HuH-7.5 (cell line): ENCODE measurements at regions not wholly inside any gene's neighbourhood (a gene's known extent, or its start where the extent isn't known, plus 50 kb on each side); places are given as distances from the start of the nearest gene placed in this dataset.
"Not testable (repeated sequence)": the region's sequence is repeated elsewhere in the genome, so short reads cannot be mapped to it uniquely, and the experiment has no call there.

Experiments used
- DNase-seq: peaks from one replicate; pipeline ENCODE4 v3.0.0; 2011; ENCODE audit warnings: low spot score

DNA sequence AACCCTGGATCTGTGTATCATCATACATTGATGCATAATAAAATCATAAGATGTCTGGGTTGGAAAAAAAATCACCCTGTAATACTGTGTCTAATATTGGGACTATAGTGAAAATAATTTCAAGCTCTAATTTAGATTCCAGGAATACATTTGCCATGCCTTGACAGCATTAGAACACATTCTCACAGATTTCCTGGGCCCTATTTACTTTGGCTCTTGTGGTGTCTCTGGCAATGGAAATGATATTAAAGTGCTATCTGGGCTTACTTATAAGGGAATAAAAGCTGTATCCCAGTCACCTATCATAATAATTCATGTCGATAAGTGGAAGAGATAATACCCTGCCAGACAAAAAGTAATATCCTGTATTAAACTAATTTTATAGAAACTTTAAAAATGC, 472.0 kb downstream of the ZPLD1 start:
- DNase-seq, result no peak

DNA sequence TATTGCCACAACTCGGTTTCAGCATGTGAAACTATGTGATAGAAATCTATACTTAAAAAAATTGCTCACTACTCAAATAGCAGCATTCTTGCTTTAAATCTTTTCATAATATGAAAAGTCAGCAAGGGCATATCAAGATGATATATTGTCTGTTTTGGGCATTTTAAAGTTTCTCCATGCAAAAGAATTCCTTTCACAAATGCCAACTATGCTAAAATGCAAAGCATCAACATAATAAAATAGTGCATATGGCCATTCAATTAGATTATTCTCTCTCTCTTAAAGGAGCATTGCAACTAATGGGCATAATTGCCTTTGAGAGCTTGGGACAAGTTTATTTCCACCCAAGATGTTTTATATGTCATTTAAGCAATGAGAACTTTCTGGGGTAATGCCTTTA, 475.1 kb downstream of the ZPLD1 start:
- no peak for DNase-seq

DNA sequence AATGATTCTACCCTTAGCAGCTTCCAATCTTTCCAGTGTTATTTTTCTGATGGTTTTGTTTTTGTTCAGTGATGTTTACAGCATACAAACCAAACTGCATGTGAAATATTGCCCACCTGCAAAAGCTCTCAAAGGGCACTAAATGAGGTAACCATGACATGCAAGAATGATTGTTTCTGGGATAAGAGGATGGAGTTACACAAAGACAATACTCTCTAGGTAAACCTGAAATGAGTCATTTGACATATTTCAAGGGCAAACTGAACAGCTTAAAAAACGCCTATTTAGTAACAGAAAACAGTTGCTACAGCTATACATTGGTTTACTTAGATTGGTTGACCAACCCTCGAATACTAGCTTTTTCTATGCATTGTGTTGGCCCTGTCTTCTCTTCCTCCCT, 481.7 kb downstream of the ZPLD1 start:
- DNase-seq, result no peak

DNA sequence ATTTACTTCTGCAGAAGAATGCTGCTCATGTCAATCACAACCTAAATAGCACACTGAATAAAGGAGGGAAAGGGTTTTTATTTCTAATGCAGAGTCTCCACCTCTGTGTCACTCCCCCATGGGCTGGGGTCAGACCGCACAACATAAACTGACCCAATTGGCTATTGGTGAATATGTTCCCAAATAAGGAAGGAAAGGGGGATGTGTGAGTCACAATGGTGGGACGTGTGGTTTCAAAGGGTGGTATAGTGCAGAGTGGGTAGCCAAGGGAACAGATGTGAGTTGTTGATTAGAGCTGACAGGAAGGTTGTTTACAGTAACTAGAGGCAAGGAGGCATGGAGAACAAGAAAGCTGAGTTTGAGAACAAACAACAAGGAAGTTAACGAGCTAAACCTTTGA, 491.8 kb downstream of the ZPLD1 start:
- DNase-seq, result no peak

DNA sequence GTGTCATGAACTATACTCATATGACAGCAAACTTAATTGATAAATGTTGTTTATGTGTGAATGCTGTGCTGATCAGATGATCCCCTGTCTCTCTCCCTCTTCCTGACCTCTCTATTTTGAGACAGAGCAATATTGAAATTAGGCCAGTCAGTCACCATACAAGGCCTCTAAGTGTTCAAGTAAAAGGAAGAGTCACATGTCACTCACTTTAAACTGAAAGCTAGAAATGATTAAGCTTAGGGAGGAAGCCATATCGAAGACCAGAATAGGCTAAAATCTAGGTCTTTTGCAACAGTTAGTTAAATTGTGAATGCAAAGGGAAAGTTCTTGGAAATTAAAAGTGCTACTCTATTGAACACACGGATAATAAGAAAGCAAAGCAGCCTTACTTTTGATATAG, 498.6 kb downstream of the ZPLD1 start:
- DNase-seq, result no peak

DNA sequence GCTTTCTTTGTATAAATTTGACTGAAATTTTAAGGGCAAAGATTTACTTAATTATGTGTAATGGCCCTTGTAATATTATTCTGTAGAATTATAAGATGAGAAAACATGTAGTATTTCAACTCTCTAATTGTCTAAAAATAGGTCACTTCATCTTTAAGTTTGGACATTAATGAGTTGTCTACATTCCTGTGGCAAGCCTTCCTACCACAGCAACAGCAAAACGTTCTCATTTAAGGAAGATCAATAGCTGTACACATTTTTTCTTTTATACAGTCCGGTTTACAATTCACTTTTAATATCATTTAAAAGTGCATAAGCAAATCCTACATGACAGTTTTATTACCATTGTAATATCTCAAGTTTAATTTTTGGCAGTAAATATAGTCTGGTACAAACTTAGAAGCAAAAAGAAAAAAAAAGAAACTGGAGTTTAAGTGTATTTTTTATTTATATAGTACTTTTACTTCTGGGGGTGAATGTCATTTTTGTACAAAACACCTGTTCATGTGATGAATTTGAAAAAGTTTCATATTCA, 501.8 kb downstream of the ZPLD1 start:
- no peak for DNase-seq

DNA sequence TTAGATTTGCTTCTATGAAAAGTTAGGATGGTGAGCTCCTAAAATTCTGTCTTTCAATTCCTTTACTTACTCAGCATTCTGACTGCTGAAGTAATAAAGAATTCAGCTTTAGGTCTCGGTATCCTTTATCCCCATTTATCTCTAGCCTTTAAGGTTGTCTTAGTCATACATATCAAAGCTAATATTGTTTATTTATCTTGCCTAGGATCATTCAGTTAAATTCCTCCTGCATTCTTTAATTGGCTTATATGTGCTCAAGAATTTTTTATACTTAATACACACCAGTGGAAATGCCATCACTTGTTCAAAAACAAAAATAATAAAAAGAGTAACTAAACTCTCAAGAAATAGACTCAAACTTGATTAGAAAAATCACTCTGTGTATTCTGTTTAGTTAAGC, 507.0 kb downstream of the ZPLD1 start:
- DNase-seq, result no peak

DNA sequence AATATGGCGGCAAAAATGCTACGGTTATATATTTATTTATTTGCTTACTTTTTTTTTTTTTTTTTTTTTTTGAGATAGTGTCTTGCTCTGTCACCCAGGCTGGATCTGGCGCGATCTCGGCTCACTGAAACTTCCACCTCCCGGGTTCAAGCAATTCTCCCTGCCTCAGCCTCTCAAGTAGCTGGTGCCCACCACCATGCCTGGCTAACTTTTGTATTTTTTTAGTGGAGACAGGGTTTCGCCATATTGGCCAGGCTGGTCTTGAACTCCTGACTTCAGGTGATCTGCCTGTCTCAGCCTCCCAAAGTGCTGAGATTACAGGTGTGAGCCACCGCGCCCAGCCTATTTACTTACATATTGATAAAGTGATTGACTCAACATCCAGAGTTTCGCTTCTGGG, 511.6 kb downstream of the ZPLD1 start:
- DNase-seq, result not testable (repeated sequence)

DNA sequence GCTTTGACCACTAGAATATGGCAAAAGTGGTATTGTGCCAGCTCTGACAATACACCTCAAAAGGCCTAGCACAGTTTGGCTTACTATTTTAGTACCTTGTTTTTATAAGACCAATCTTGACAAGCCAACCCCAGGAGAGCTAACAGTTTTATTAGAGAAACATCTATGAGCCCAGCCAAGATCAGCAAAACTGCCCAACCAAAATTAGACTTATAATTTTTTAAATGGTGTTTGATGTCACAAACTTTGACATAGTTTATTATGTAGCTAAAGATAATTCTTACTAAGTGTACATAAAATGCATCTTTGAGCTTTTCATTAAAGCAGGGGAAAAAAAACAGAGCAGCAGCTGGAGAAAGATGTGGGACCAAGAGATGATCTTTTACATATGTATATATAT, 537.5 kb downstream of the ZPLD1 start:
- no peak for DNase-seq

DNA sequence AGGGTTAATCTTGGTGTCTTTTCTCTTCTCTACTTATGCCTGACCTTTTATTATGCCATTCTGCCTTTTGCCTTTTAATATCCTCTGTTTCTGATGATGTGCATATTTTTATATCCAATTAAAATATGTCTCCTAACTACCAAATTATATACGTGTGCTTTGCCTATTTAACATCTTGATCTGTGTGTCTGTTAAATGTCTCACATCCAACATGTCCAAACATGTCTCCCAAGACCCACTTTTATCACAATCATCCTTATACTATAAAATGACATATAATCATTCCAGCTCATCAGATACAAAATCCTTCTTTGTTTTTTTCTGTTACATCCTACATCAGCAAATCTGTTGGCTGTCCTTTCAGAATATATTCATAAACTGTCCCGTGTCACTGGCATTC, 539.5 kb downstream of the ZPLD1 start:
- no peak for DNase-seq

DNA sequence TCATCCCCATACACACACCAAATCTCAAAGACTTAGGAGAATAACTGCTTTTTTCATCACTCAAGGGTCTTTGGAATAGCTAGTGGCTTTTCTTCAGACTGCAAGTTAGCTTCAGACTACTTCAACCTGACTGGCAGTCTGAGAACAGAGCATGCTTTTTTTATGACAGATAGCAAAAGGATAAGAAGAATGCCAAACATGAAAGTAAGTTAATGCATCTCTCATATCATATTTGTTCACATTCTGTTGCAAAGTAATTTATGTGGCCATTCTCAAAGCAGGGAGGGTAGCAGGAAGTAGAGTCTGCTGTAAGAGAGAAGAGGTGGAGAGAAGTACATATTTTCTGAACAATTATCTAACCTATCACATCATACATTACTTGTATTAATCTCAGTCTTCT, 544.4 kb downstream of the ZPLD1 start:
- no peak for DNase-seq

DNA sequence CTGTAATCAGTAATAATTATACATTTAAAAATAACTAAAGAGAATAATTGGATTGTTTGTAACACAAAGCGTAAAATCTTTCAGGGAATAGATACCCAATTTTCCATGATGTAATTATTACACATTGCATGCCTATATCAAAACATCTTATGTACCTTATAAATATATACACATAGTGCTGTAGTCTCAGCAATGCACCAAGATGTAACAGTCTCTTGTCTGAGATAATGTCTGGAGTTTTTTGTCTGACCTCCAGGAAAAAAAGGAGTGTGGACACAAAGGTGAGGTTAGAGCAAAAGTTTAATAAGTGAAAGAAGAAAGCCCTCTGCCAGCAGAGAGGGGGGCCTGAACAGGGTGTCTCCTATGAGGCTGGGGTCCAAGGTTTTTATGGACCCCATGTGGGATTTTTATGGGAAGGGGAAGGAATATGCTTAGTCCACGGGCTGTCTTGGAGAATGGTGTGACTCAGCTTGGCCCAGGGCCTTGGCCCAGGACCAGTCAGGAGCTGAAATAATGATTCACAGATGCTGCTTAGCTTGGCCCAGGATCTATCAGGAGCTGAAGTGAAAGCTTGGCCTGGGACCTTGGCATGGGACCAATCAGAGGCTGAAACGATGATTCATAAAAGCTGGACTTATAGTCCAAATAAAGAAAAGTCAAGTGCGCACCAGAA, 545.0 kb downstream of the ZPLD1 start:
- DNase-seq, result no peak

DNA sequence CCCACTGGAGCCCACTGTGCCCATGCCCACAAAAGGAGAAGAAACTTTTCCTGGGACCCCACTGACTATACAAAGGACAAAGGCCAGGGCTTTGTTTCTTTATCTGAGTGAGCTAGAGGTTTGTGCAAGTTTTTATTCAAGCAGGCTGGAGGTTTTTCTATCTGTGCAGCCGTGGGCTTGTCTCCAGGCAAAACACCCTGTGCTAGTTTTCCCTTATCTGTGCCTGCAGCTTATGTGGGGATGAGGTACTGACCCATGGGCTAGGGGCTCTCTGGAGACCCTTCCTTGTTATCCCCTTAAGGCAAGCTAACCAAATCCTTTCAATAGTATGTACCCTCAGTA, 545.5 kb downstream of the ZPLD1 start:
- DNase-seq, result no peak

DNA sequence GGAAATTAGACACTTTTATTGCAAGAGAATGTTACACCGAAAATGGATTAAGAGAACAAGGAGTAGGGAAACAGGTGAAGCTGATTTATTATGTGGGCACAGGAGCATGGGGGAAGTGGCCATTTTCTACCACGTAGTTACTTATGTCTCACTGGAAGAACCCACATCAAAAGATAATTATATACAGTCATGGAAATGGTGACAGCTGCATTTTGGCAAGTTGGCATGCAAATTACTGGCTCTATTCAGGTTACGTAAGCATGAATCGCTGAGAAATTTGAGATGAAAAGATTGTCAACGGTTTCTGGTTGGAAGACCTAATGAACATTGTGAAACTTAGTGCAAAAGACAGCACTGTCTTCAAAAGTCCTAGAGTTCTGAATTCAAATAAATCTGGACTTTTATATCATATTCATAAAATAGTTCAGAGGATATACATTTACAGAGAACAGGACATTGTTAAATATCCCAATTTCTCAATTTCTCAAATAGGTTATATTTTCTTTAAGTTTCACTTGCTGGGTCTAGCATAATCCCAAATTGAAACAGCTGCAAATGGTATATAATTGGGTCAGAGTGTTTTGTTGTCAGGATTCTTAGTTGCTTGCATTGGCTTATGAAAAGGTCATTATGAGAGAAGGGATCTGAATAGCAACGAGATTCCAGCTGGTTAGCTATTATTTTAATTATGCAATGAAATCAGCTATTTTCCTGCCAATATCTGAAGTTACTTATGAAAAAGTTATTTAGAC, 567.8 kb downstream of the ZPLD1 start:
- no peak for DNase-seq

DNA sequence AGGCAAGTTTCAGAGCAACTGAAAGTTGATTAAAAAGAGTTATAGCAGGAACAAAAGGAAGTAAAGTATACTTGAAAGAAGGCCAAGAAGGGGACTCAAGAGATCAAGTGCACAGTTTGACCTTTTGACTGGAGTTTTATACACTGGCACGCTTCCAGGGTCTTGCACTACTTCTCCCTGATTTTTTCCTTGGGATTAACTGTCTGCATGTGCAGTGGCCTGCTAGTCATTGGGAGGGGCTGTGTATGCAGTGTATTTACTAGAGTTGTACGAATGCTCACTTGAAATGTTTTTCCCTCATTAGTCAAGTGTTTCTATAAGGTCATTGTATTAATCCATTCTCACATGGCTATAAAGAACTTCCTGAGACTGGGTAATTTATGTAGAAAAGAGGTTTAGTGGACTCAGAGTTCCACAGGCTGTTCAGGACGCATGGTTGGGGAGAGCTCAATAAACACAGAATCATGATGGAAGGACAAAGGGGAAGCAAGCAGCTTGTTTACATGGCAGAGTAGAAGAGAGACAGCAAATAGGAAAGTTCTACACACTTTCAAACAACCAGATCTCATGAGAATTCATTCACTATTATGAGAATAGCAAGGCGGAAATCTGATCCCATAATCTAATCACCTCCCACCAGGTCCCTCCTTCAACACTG, 571.8 kb downstream of the ZPLD1 start:
- DNase-seq, result no peak

DNA sequence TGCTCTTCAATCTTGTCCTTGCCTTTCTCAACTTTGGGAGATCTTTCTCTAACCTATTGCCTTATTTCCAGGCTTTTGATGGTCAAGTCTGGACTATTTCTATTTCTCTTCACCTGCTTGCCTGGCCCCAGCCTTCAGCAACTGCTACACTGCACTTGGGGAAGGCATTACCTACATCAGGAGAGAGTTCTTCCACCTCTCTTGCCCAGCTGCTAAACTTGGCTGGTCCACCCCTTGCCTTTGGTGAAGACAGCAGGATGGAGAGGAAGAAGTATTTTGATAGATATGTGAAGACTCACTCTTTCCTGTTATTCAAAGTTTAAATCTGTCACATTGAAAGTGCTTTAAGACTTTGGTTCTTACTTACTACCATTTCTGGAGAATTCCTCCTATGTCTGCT, 574.8 kb downstream of the ZPLD1 start:
- DNase-seq, result no peak

DNA sequence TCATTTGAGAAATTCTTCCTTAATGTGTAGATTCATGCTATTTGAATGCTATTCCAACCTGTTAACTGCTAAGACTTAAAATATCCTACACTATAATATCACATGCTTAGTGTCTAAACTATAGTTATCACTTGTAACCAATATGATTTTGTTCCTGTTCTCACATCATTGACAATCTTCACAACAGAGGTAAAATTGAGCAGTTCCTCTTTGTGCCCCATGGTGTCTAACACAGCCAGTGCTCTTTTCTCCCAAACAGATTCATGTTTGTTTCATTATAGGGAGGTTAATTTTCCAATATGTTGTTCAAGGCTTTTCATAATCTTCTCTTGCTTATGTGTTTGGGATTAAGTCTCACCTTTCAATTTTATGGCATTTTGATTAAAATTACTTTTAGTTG, 591.1 kb downstream of the ZPLD1 start:
- no peak for DNase-seq

DNA sequence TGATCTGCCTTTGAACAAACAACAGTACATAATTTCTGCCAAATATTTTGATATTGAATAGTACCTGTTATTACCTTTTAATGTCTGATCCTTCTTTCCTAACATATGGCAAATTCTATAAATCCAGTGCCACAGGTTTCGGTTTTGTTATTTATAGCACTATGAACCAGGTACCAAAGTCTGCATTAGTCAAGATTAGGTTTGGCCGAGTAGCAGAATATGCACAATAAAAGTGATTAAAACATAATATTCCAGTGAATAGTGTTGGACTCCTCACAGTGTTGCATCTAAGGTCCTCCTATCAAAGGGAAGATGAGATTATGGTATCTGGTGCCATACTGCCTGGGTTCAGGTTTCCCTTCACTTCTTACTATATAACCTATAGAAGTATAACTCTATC, 599.0 kb downstream of the ZPLD1 start:
- no peak for DNase-seq

DNA sequence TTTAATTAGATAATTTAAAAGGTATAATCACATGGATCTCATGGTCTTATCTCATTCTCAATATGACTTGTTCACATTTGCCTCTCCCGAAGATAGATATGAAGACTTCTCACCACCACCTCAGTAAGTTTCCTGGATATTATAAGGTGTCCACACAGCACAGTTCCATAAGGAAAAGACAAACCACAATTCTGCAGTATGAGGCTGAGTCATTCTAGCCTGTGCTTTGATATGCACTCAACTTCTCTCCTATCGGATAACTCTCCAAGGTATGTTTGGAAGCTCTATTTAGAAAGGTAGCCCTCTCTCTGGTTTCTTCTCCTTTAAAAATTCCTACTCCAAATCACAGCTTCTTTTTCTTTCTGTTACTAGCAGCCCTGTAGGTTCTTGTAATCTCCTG, 612.8 kb downstream of the ZPLD1 start:
- DNase-seq, result no peak

DNA sequence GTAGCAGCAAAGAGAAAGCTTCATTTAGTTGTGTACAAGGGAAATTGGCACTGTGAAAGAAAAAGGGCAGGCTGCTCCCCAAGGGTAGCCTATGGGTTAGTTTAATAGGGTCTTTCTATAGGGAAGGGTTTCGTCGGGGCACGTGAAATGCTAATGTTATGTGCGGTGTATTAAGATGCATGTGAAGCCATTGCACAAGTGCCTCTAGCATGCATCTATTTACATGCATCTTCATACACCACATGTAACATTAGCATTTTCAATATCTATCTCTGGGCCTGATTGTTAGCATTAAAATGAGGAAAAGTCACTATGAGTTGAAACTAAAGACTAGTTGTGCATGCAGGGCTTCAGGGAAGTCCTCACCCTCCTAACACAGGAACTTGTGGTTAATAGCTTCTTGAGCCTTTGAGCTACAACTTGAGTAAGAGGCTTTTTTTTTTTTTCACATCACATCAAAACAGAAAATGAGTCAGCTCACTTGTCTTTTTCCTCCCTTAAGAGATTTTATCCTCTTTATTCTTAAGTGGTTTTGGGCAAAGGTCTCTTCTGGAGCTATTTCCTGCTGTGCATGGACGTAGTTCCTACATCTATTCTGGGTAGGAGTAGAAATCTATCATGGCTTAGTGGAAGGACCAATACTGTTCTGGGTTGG, 613.4 kb downstream of the ZPLD1 start:
- DNase-seq, result no peak

DNA sequence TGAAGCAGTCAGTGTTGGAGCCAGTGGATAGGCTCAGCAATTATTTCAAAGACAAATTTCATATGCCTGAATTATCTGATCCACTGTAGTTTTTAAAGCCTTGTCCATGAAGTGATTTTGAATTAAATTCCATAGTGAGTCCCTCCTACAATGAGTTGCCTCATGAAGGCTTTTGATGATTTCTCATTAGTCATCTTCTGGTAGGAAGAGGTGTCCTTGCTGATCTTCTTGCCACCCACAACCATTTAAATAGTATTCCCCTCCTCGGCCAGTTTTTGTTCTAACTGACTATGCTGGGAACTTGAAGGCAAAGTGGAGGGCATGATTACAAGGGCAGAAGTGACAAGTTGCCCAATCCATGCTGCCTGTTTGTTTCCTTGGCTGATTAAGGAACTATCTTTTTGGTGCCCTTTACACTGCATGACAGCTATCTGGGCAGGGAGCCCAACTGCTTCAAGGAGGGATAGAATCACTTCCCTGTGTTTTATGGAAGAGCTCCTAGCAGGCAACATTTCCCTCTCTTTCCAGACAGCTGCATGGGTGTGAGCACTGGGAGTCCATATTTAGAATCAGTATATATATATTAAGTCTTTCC, 617.5 kb downstream of the ZPLD1 start:
- no peak for DNase-seq

DNA sequence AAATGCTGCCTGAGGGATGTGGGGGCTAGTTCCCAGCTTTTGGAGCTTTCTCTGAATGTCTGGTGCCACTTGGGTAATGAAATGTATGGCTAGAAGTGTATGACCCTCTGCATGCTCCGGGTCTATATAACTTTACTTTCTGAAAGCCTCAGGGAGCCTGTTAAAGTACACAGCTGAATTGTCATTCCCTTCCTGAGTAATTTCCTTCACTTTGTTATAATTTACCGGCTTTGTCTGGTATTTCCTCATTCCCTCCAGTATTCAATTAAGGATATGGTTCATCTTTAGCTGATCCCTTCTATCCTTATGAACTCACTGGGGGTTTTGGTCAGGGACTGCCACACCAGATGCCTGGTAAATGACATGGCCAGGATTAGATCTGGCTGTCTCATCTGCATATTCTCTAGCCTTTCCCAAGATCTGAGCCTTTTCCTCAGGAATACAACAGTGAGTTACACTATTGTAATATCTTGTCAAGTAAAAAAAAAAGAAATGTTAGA, 620.3 kb downstream of the ZPLD1 start:
- no peak for DNase-seq
